Cerebellar cortex (tissue), 1 donor: ENCODE measurements at regions not wholly inside any gene's neighbourhood (a gene's known extent, or its start where the extent isn't known, plus 50 kb on each side); places are given as distances from the start of the nearest gene placed in this dataset.
"Not testable (repeated sequence)": the region's sequence is repeated elsewhere in the genome, so short reads cannot be mapped to it uniquely, and the experiment has no call there.

Experiments
- DNase-seq: peaks from one replicate; pipeline ENCODE4 v3.0.0-alpha.2; 2015; ENCODE audit warnings: low spot score

- DNase-seq: no peak
Observed at GRCh38 chr15:22262613-22263020, 182.3 kb downstream of the OR4M2 start.

GRCh38 chr15:22263738-22264137, 183.4 kb downstream of the OR4M2 start:
- no peak for DNase-seq

- DNase-seq: not testable (repeated sequence)
Observed at GRCh38 chr15:22264272-22264671, 183.9 kb downstream of the OR4M2 start.

GRCh38 chr15:22265056-22265945, 185.0 kb downstream of the OR4M2 start:
- DNase-seq: no peak

GRCh38 chr15:22265970-22266369, 185.6 kb downstream of the OR4M2 start:
- DNase-seq: no peak

- no peak for DNase-seq
Observed at GRCh38 chr15:22267761-22268160, 187.4 kb downstream of the OR4M2 start.

- DNase-seq: not testable (repeated sequence)
Observed at GRCh38 chr15:22268201-22268600, 187.9 kb downstream of the OR4M2 start.

- not testable (repeated sequence) for DNase-seq
Observed at GRCh38 chr15:22268654-22269053, 188.3 kb downstream of the OR4M2 start.

- DNase-seq: not testable (repeated sequence)
Observed at GRCh38 chr15:22272286-22273160, 186.2 kb upstream of the GOLGA6L22 start.

- not testable (repeated sequence) for DNase-seq
Observed at GRCh38 chr15:22273185-22273584, 185.5 kb upstream of the GOLGA6L22 start.

GRCh38 chr15:22274376-22274775, 184.3 kb upstream of the GOLGA6L22 start:
- DNase-seq: not testable (repeated sequence)

- DNase-seq: not testable (repeated sequence)
Observed at GRCh38 chr15:22280770-22281169, 177.9 kb upstream of the GOLGA6L22 start.

GRCh38 chr15:22282794-22283533, 175.7 kb upstream of the GOLGA6L22 start:
- DNase-seq: not testable (repeated sequence)

GRCh38 chr15:22284795-22285420, 173.8 kb upstream of the GOLGA6L22 start:
- not testable (repeated sequence) for DNase-seq

GRCh38 chr15:22291054-22291453, 167.6 kb upstream of the GOLGA6L22 start:
- not testable (repeated sequence) for DNase-seq

GRCh38 chr15:22303112-22303511, 155.6 kb upstream of the GOLGA6L22 start:
- DNase-seq: not testable (repeated sequence)
